T-helper 9 cell (primary cell): ENCODE measurements at regions not wholly inside any gene's neighbourhood (a gene's known extent, or its start where the extent isn't known, plus 50 kb on each side); places are given as distances from the start of the nearest gene placed in this dataset.
"Not testable (repeated sequence)": the region's sequence is repeated elsewhere in the genome, so short reads cannot be mapped to it uniquely, and the experiment has no call there.

Experiments used
- DNase-seq: peaks from one replicate; pipeline ENCODE4 v3.0.0-alpha.2; 2020

GRCh38 chr5:105088961-105089360 lies 1526.4 kb upstream of the NUDT12 start:
- DNase-seq = no peak

- no peak for DNase-seq
Measured at GRCh38 chr5:105088102-105088501, 1525.5 kb upstream of the NUDT12 start.

- DNase-seq = no peak
Measured at GRCh38 chr5:105057893-105058292, 1495.3 kb upstream of the NUDT12 start.

GRCh38 chr5:105057001-105057436 lies 1494.4 kb upstream of the NUDT12 start:
- no peak for DNase-seq

- no peak for DNase-seq
Measured at GRCh38 chr5:105054406-105054805, 1491.8 kb upstream of the NUDT12 start.

- no peak for DNase-seq
Measured at GRCh38 chr5:105042623-105043022, 1480.0 kb upstream of the NUDT12 start.

- not testable (repeated sequence) for DNase-seq
Measured at GRCh38 chr5:105036814-105037213, 1474.2 kb upstream of the NUDT12 start.

GRCh38 chr5:105034401-105034763 lies 1471.8 kb upstream of the NUDT12 start:
- DNase-seq = no peak

- no peak for DNase-seq
Measured at GRCh38 chr5:105033637-105034400, 1471.2 kb upstream of the NUDT12 start.

- DNase-seq = no peak
Measured at GRCh38 chr5:105032917-105033316, 1470.3 kb upstream of the NUDT12 start.

- no peak for DNase-seq
Measured at GRCh38 chr5:105030153-105030552, 1467.6 kb upstream of the NUDT12 start.

GRCh38 chr5:105015098-105015497 lies 1452.5 kb upstream of the NUDT12 start:
- DNase-seq = no peak

GRCh38 chr5:104998572-104998971 lies 1436.0 kb upstream of the NUDT12 start:
- no peak for DNase-seq

GRCh38 chr5:104998169-104998568 lies 1435.6 kb upstream of the NUDT12 start:
- no peak for DNase-seq

- DNase-seq = no peak
Measured at GRCh38 chr5:104987074-104987473, 1424.5 kb upstream of the NUDT12 start.

- no peak for DNase-seq
Measured at GRCh38 chr5:104977529-104977928, 1414.9 kb upstream of the NUDT12 start.

- DNase-seq = no peak
Measured at GRCh38 chr5:104967806-104968410, 1405.3 kb upstream of the NUDT12 start.

- no peak for DNase-seq
Measured at GRCh38 chr5:104965006-104965405, 1402.4 kb upstream of the NUDT12 start.

- DNase-seq = no peak
Measured at GRCh38 chr5:104955479-104955878, 1392.9 kb upstream of the NUDT12 start.

- DNase-seq = no peak
Measured at GRCh38 chr5:104952876-104953275, 1390.3 kb upstream of the NUDT12 start.

GRCh38 chr5:104951829-104952228 lies 1389.2 kb upstream of the NUDT12 start:
- DNase-seq = no peak

- no peak for DNase-seq
Measured at GRCh38 chr5:104947076-104947475, 1384.5 kb upstream of the NUDT12 start.

GRCh38 chr5:104942735-104943134 lies 1380.1 kb upstream of the NUDT12 start:
- no peak for DNase-seq

- no peak for DNase-seq
Measured at GRCh38 chr5:104941030-104941645, 1378.5 kb upstream of the NUDT12 start.
